ENCODE measurements at regions not wholly inside any gene's neighbourhood (a gene's known extent, or its start where the extent isn't known, plus 50 kb on each side); places are given as distances from the start of the nearest gene placed in this dataset.

GRCh38 chr2:196279541-196279940, 108.2 kb upstream of the STK17B start:
- Mint-ChIP-seq H3K4me3 (no peak overlapping the region), H3K36me3 (ENCODE audit: low read depth) (peaks cover 8% of the 10 kb centered on the region), H3K27me3 (no peaks in the 10 kb centered on the region), H3K27ac (peak overlapping the region; percentile 1), H3K9me3 (peaks cover 15% of the 10 kb centered on the region), H3K4me1 (peaks cover 65% of the 10 kb centered on the region)
- ATAC-seq: no peak
- no peak for DNase-seq

GRCh38 chr2:196284144-196284844, 112.9 kb upstream of the STK17B start:
- Mint-ChIP-seq H3K4me1 (peaks cover 52% of the 10 kb centered on the region), H3K9me3 (peaks cover 9% of the 10 kb centered on the region), H3K27ac (no peak overlapping the region), H3K36me3 (ENCODE audit: low read depth) (peaks cover 3% of the 10 kb centered on the region), H3K4me3 (no peak overlapping the region), H3K27me3 (no peaks in the 10 kb centered on the region)
- ATAC-seq (no peak), DNase-seq (no peak)

GRCh38 chr2:196284866-196285557, 113.6 kb upstream of the STK17B start:
- H3K4me1 Mint-ChIP-seq: peaks cover 51% of the 10 kb centered on the region
- H3K36me3 Mint-ChIP-seq (ENCODE audit: low read depth): peaks cover 3% of the 10 kb centered on the region
- ATAC-seq: no peak
- H3K27ac Mint-ChIP-seq: no peak overlapping the region
- H3K9me3 Mint-ChIP-seq: peaks cover 8% of the 10 kb centered on the region
- H3K4me3 Mint-ChIP-seq: no peak overlapping the region
- DNase-seq: no peak
- H3K27me3 Mint-ChIP-seq: no peaks in the 10 kb centered on the region

GRCh38 chr2:196286821-196287220, 115.4 kb upstream of the STK17B start:
- no peak for ATAC-seq

GRCh38 chr2:196287523-196287922, 116.1 kb upstream of the STK17B start:
- peak overlapping the region; percentile 10 for H3K27ac Mint-ChIP-seq
- H3K9me3 Mint-ChIP-seq: peaks cover 3% of the 10 kb centered on the region
- H3K27me3 Mint-ChIP-seq: no peaks in the 10 kb centered on the region
- H3K36me3 Mint-ChIP-seq (ENCODE audit: low read depth): peaks cover 3% of the 10 kb centered on the region
- no peak for DNase-seq
- H3K4me3 Mint-ChIP-seq: no peak overlapping the region
- no peak for ATAC-seq
- H3K4me1 Mint-ChIP-seq: peaks cover 65% of the 10 kb centered on the region

More at GRCh38 chr2:196286821-196287220, 115.4 kb upstream of the STK17B start:
- Mint-ChIP-seq H3K9me3 (peaks cover 8% of the 10 kb centered on the region), H3K27me3 (no peaks in the 10 kb centered on the region), H3K4me3 (no peak overlapping the region), H3K4me1 (peaks cover 59% of the 10 kb centered on the region), H3K27ac (no peak overlapping the region), H3K36me3 (ENCODE audit: low read depth) (peaks cover 3% of the 10 kb centered on the region)
- DNase-seq: no peak

- no peak for ATAC-seq
- no peak overlapping the region for H3K27ac Mint-ChIP-seq
- no peak overlapping the region for H3K4me3 Mint-ChIP-seq
- no peaks in the 10 kb centered on the region for H3K36me3 Mint-ChIP-seq (ENCODE audit: low read depth)
- no peak for DNase-seq
- H3K9me3 Mint-ChIP-seq: no peaks in the 10 kb centered on the region
- no peaks in the 10 kb centered on the region for H3K27me3 Mint-ChIP-seq
- H3K4me1 Mint-ChIP-seq: peaks cover 63% of the 10 kb centered on the region
Measured at GRCh38 chr2:196288006-196288538, 116.7 kb upstream of the STK17B start.

GRCh38 chr2:196289000-196289399, 117.6 kb upstream of the STK17B start:
- no peak for DNase-seq
- Mint-ChIP-seq H3K4me3 (no peak overlapping the region), H3K27ac (peak overlapping the region; percentile 33), H3K36me3 (ENCODE audit: low read depth) (no peaks in the 10 kb centered on the region), H3K9me3 (no peaks in the 10 kb centered on the region), H3K27me3 (no peaks in the 10 kb centered on the region), H3K4me1 (peaks cover 56% of the 10 kb centered on the region)
- ATAC-seq: peak; percentile 70

GRCh38 chr2:196290136-196290535, 118.8 kb upstream of the STK17B start:
- DNase-seq (no peak), ATAC-seq (no peak)
- H3K27ac Mint-ChIP-seq: no peak overlapping the region
- no peak overlapping the region for H3K4me3 Mint-ChIP-seq
- H3K36me3 Mint-ChIP-seq (ENCODE audit: low read depth): no peaks in the 10 kb centered on the region
- no peaks in the 10 kb centered on the region for H3K9me3 Mint-ChIP-seq
- H3K27me3 Mint-ChIP-seq: no peaks in the 10 kb centered on the region
- peaks cover 50% of the 10 kb centered on the region for H3K4me1 Mint-ChIP-seq

GRCh38 chr2:196290569-196290968, 119.2 kb upstream of the STK17B start:
- Mint-ChIP-seq H3K4me3 (no peak overlapping the region), H3K9me3 (no peaks in the 10 kb centered on the region), H3K4me1 (peaks cover 49% of the 10 kb centered on the region), H3K27ac (no peak overlapping the region), H3K36me3 (ENCODE audit: low read depth) (no peaks in the 10 kb centered on the region), H3K27me3 (no peaks in the 10 kb centered on the region)
- no peak for ATAC-seq
- no peak for DNase-seq

- no peaks in the 10 kb centered on the region for H3K27me3 Mint-ChIP-seq
- H3K4me3 Mint-ChIP-seq: no peak overlapping the region
- DNase-seq (no peak), ATAC-seq (no peak)
- peaks cover 47% of the 10 kb centered on the region for H3K4me1 Mint-ChIP-seq
- no peaks in the 10 kb centered on the region for H3K9me3 Mint-ChIP-seq
- H3K36me3 Mint-ChIP-seq (ENCODE audit: low read depth): no peaks in the 10 kb centered on the region
- H3K27ac Mint-ChIP-seq: no peak overlapping the region
Measured at GRCh38 chr2:196291426-196291825, 120.0 kb upstream of the STK17B start.

- ATAC-seq: no peak
- H3K27me3 Mint-ChIP-seq: no peaks in the 10 kb centered on the region
Measured at GRCh38 chr2:196291873-196292800, 120.8 kb upstream of the STK17B start.

GRCh38 chr2:196293751-196294515, 122.6 kb upstream of the STK17B start:
- Mint-ChIP-seq H3K36me3 (ENCODE audit: low read depth) (no peaks in the 10 kb centered on the region), H3K4me3 (no peak overlapping the region), H3K4me1 (peaks cover 26% of the 10 kb centered on the region), H3K27me3 (no peaks in the 10 kb centered on the region), H3K9me3 (no peaks in the 10 kb centered on the region), H3K27ac (no peak overlapping the region)
- no peak for DNase-seq
- no peak for ATAC-seq

More at GRCh38 chr2:196291873-196292800, 120.8 kb upstream of the STK17B start:
- H3K9me3 Mint-ChIP-seq: no peaks in the 10 kb centered on the region
- DNase-seq: no peak
- H3K36me3 Mint-ChIP-seq (ENCODE audit: low read depth): no peaks in the 10 kb centered on the region
- no peak overlapping the region for H3K27ac Mint-ChIP-seq
- no peak overlapping the region for H3K4me3 Mint-ChIP-seq
- H3K4me1 Mint-ChIP-seq: peaks cover 43% of the 10 kb centered on the region

- peaks cover 21% of the 10 kb centered on the region for H3K4me1 Mint-ChIP-seq
- ATAC-seq (no peak), DNase-seq (no peak)
- no peaks in the 10 kb centered on the region for H3K9me3 Mint-ChIP-seq
- H3K27me3 Mint-ChIP-seq: no peaks in the 10 kb centered on the region
- no peaks in the 10 kb centered on the region for H3K36me3 Mint-ChIP-seq (ENCODE audit: low read depth)
- H3K27ac Mint-ChIP-seq: no peak overlapping the region
- no peak overlapping the region for H3K4me3 Mint-ChIP-seq
Measured at GRCh38 chr2:196294516-196294909, 123.1 kb upstream of the STK17B start.

- H3K4me1 Mint-ChIP-seq: peaks cover 17% of the 10 kb centered on the region
- no peak overlapping the region for H3K4me3 Mint-ChIP-seq
- no peak overlapping the region for H3K27ac Mint-ChIP-seq
- no peaks in the 10 kb centered on the region for H3K9me3 Mint-ChIP-seq
- no peaks in the 10 kb centered on the region for H3K27me3 Mint-ChIP-seq
- no peaks in the 10 kb centered on the region for H3K36me3 Mint-ChIP-seq (ENCODE audit: low read depth)
- no peak for DNase-seq
- no peak for ATAC-seq
Measured at GRCh38 chr2:196295005-196295404, 123.6 kb upstream of the STK17B start.
